B cell (primary cell): ENCODE measurements at regions not wholly inside any gene's neighbourhood (a gene's known extent, or its start where the extent isn't known, plus 50 kb on each side); places are given as distances from the start of the nearest gene placed in this dataset.

Source experiments
- ATAC-seq: fragments of 200-7000 bp; cut with Tn5 transposase; one replicate; pipeline ENCODE4 v1.10.0; 2021; ENCODE audit warnings: low read depth, mild to moderate bottlenecking, moderate number of reproducible peaks, moderate library complexity
- CTCF ChIA-PET: fragments of 350-600 bp; sonication (Branson Sonifier 250); formaldehyde crosslinking; loops from one replicate; lab custom pipeline; 2021; ENCODE audit warnings: antibody characterized with exemption, inconsistent platforms; lab: Charles Lee
- POLR2A ChIA-PET: fragments of 350-600 bp; sonication (Branson Sonifier 250); formaldehyde crosslinking; loops from one replicate; lab custom pipeline; 2021; ENCODE audit warnings: antibody characterized with exemption; lab: Charles Lee
- DNase-seq: peaks from one replicate; pipeline ENCODE4 v3.0.0; 2013
- H2AFZ ChIP-seq: 2 replicates; pipeline ENCODE4 v1.6.1; 2012; ENCODE audit warnings: mild to moderate bottlenecking, low read depth, low read length; ENCODE audit not compliant: insufficient read depth, poor library complexity, severe bottlenecking
- H3K27ac ChIP-seq, 2 donors: 1 replicate in 1 of 2; 2 replicates in 1 of 2; pipeline ENCODE4 v1.5.1; 2012 to 2013; ENCODE audit warnings: low read length in 2 of 2, mild to moderate bottlenecking in 2 of 2, moderate library complexity in 1 of 2
- H3K27me3 ChIP-seq, 4 experiments: fragments of 200-600 bp in 1 of 4; sonication (generic) in 1 of 4; replicated peaks in 1 of 4; 1 replicate in 2 of 4; 2 replicates in 2 of 4; pipeline versions ENCODE4 v1.6.1 to v1.7.0; 2013 to 2016; ENCODE audit warnings: low read length in 3 of 4, mild to moderate bottlenecking in 2 of 4, mixed read lengths in 1 of 4, moderate library complexity in 1 of 4; ENCODE audit not compliant: insufficient read depth in 4 of 4, control insufficient read depth in 3 of 4; ENCODE audit errors: control extremely low read depth in 1 of 4
- H3K36me3 ChIP-seq, 2 experiments: replicated peaks in 1 of 2; 1 replicate in 1 of 2; 2 replicates in 1 of 2; pipeline versions ENCODE4 v1.6.1 to v1.7.1; 2013; ENCODE audit warnings: low read length in 1 of 2; ENCODE audit not compliant: insufficient read depth in 2 of 2, control insufficient read depth in 1 of 2; ENCODE audit errors: control extremely low read depth in 1 of 2, extremely low read depth in 1 of 2
- H3K4me1 ChIP-seq, 2 donors: fragments of 200-600 bp in 1 of 2; sonication (generic) in 1 of 2; 1 replicate in 1 of 2; 2 replicates in 1 of 2; pipeline versions ENCODE4 v1.5.1 to v1.6.1; 2013 to 2017; ENCODE audit warnings: low read length in 2 of 2; ENCODE audit not compliant: control insufficient read depth in 2 of 2, insufficient read depth in 2 of 2
- H3K4me2 ChIP-seq: replicated peaks from 2 replicates; pipeline ENCODE3; 2012; ENCODE audit warnings: mild to moderate bottlenecking, low read depth, low read length; ENCODE audit not compliant: poor library complexity, severe bottlenecking
- H3K4me3 ChIP-seq, 5 experiments: fragments of 200-600 bp in 1 of 5; sonication (generic) in 1 of 5; 1 replicate in 3 of 5; 2 replicates in 2 of 5; pipeline versions ENCODE4 v1.5.1 to v1.7.0; 2011 to 2016; ENCODE audit warnings: low read length in 4 of 5, mild to moderate bottlenecking in 4 of 5, low read depth in 2 of 5, control low read depth in 1 of 5, moderate library complexity in 1 of 5; ENCODE audit not compliant: insufficient read depth in 1 of 5; ENCODE audit errors: control extremely low read depth in 1 of 5, extremely low read depth in 1 of 5
- H3K79me2 ChIP-seq: fragments of 200-600 bp; sonication (generic); one replicate; pipeline ENCODE4 v1.6.0; 2016; ENCODE audit warnings: low read length; ENCODE audit not compliant: control insufficient read depth, insufficient read depth
- H3K9ac ChIP-seq: fragments of 200-600 bp; sonication (generic); 2 replicates; pipeline ENCODE4 v1.6.1; 2017; ENCODE audit warnings: mild to moderate bottlenecking, low read length, moderate library complexity
- H3K9me3 ChIP-seq, 3 donors: one replicate each; pipeline versions ENCODE4 v1.6.1 to v1.7.1; 2013; ENCODE audit warnings: low read length in 2 of 3; ENCODE audit not compliant: control insufficient read depth in 2 of 3, insufficient read depth in 1 of 3; ENCODE audit errors: control extremely low read depth in 1 of 3
- H4K20me1 ChIP-seq: 2 replicates; pipeline ENCODE4 v1.6.0; 2012; ENCODE audit warnings: mild to moderate bottlenecking, low read length; ENCODE audit not compliant: insufficient read depth, control insufficient read depth, poor library complexity, severe bottlenecking
- H3K27ac Mint-ChIP-seq: one replicate; pipeline ENCODE4 v1.8.0; 2021; ENCODE audit warnings: mixed read lengths
- H3K27me3 Mint-ChIP-seq: one replicate; pipeline ENCODE4 v1.8.0; 2021; ENCODE audit warnings: mixed read lengths
- H3K4me1 Mint-ChIP-seq: one replicate; pipeline ENCODE4 v1.8.0; 2021; ENCODE audit warnings: mixed read lengths
- H3K4me3 Mint-ChIP-seq: one replicate; pipeline ENCODE4 v1.8.0; 2021; ENCODE audit warnings: mixed read lengths
- H3K9me3 Mint-ChIP-seq: one replicate; pipeline ENCODE4 v1.8.0; 2022; ENCODE audit warnings: mixed read lengths; ENCODE audit not compliant: insufficient read depth
- EZH2 ChIP-seq: IDR thresholded peaks from 2 replicates; pipeline ENCODE4 v1.6.1; 2012; ENCODE audit warnings: borderline replicate concordance, low read depth, mild to moderate bottlenecking, moderate library complexity, low read length; ENCODE audit not compliant: insufficient read depth, poor library complexity, severe bottlenecking
- WGBS: methylation state at CpG from one replicate; pipeline ENCODE4 v1.1.5; 2013; ENCODE audit warnings: missing lambda C conversion rate; ENCODE audit not compliant: insufficient coverage; 5-methylcytosine and 5-hydroxymethylcytosine counted together
- intact Hi-C: fragments of 100-400 bp; cut with micrococcal nuclease; formaldehyde crosslinking; loops from one replicate; pipeline ENCODE4 v1.10.0; 2022
- TF ChIP-seq, protein P1 (sequence below): fragments of 200-600 bp; IDR thresholded peaks from one replicate; pipeline ENCODE4 v1.8.0; 2022; ENCODE audit warnings: antibody characterized with exemption, mild to moderate bottlenecking

DNA sequence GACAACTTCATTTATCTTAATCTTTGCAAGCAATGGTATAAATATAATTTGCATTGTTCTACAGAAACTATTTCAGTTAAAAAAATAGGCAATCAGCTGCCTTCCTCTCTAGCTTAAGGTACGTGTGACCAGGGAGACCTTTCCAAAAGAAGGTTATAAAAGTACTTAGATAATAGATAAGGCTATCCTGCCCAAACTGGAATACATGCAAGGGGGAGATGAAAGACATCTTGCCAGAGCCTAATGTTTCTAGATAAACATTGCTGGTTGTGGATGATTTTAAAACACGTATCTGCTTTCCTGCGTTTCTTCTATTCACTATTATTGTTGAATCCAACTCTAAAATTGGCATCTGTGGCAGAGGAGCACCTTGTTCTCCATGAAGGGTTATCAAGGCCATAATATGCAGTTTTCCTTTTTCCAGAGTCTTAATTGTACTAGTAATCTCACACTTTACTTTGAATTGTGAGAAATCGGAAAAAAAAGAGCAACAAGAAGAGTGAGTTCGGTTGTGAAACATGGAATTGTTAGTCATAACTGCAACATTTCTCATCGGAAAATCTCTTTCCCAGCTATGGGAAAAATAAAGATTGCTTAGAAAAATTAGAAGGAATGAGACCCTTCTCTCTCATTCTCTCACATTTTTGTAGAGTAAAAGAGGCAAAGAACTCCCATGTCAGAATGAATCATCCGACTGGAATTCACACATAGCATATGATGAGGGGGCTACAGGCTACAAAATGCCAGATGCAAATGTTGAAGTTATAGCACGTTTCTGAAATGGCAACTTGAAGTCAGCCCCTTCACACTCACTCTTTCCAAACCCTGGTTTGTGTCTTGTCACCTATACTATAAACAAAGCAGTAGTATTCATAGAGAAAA, 936.1 kb upstream of the NR2F2 start:
- no peak overlapping the region for H3K27ac ChIP-seq
- Mint-ChIP-seq H3K27me3 (no peaks in the 10 kb centered on the region), H3K4me1 (no peaks in the 10 kb centered on the region), H3K4me3 (no peak overlapping the region), H3K27ac (no peak overlapping the region), H3K9me3 (peaks cover 11% of the 10 kb centered on the region)
- H3K36me3 ChIP-seq = no peaks in the 10 kb centered on the region
- H3K4me3 ChIP-seq = no peak overlapping the region
- 100% methylated on average over 1 of the region's 8 CpGs for WGBS
- no peak for ATAC-seq
- H2AFZ ChIP-seq = no peak overlapping the region
- H3K27me3 ChIP-seq = no peaks in the 10 kb centered on the region
- no peak overlapping the region for H3K4me2 ChIP-seq
- H4K20me1 ChIP-seq = no peaks in the 10 kb centered on the region
- ChIA-PET CTCF (no interaction called here), POLR2A (no interaction called here)
- peaks cover 0 to 3% (median 0%) of the 10 kb centered on the region in 3 donors for H3K9me3 ChIP-seq
- no peaks in the 10 kb centered on the region for H3K4me1 ChIP-seq
- no peak for DNase-seq
- intact Hi-C loops = no loop called here
- no peaks in the 10 kb centered on the region for H3K79me2 ChIP-seq
- no peak for TF ChIP-seq EZH2
- TF ChIP-seq, protein P1, sequence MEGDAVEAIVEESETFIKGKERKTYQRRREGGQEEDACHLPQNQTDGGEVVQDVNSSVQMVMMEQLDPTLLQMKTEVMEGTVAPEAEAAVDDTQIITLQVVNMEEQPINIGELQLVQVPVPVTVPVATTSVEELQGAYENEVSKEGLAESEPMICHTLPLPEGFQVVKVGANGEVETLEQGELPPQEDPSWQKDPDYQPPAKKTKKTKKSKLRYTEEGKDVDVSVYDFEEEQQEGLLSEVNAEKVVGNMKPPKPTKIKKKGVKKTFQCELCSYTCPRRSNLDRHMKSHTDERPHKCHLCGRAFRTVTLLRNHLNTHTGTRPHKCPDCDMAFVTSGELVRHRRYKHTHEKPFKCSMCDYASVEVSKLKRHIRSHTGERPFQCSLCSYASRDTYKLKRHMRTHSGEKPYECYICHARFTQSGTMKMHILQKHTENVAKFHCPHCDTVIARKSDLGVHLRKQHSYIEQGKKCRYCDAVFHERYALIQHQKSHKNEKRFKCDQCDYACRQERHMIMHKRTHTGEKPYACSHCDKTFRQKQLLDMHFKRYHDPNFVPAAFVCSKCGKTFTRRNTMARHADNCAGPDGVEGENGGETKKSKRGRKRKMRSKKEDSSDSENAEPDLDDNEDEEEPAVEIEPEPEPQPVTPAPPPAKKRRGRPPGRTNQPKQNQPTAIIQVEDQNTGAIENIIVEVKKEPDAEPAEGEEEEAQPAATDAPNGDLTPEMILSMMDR = no peak
- H3K9ac ChIP-seq = no peak overlapping the region

- no peak overlapping the region for H3K4me3 Mint-ChIP-seq
- H3K27ac Mint-ChIP-seq = no peak overlapping the region
- POLR2A ChIA-PET = no interaction called here
- Histone ChIP-seq H3K36me3 (no peaks in the 10 kb centered on the region), H3K27ac (no peak overlapping the region), H2AFZ (no peak overlapping the region), H3K9me3 (peaks cover 0 to 1% (median 0%) of the 10 kb centered on the region in 3 donors), H3K4me1 (no peaks in the 10 kb centered on the region), H3K79me2 (no peaks in the 10 kb centered on the region), H3K4me2 (no peak overlapping the region), H4K20me1 (no peaks in the 10 kb centered on the region), H3K9ac (no peak overlapping the region), H3K4me3 (no peak overlapping the region), H3K27me3 (no peaks in the 10 kb centered on the region)
- no peaks in the 10 kb centered on the region for H3K4me1 Mint-ChIP-seq
- WGBS = no CpG with 5 or more reads among the region's 1 CpG
- peaks cover 5% of the 10 kb centered on the region for H3K9me3 Mint-ChIP-seq
- intact Hi-C loops = no loop called here
- TF ChIP-seq, protein P1 = no peak
- TF ChIP-seq EZH2 = no peak
- ATAC-seq (no peak), DNase-seq (no peak)
- CTCF ChIA-PET = no interaction called here
- H3K27me3 Mint-ChIP-seq = no peaks in the 10 kb centered on the region
Measured at GRCh38 chr15:95400428-95400827, 930.1 kb upstream of the NR2F2 start.
